ENCODE measurements at regions not wholly inside any gene's neighbourhood (a gene's known extent, or its start where the extent isn't known, plus 50 kb on each side); places are given as distances from the start of the nearest gene placed in this dataset.
"Not testable (repeated sequence)": the region's sequence is repeated elsewhere in the genome, so short reads cannot be mapped to it uniquely, and the experiment has no call there.

- no peak overlapping the region for H3K27ac ChIP-seq
- no peak for DNase-seq (ENCODE audit: low spot score)
- H3K79me2 ChIP-seq: no peaks in the 10 kb centered on the region
- no peak overlapping the region for H3K4me3 ChIP-seq
- TF ChIP-seq EZH2 (IDR thresholded peaks at IDR 0.05; ENCODE audit: borderline replicate concordance) (no peak), EZH2phosphoT487 (IDR thresholded peaks at IDR 0.05; ENCODE audit: low read depth, severe bottlenecking, unreplicated experiment) (no peak), CTCF (IDR thresholded peaks at IDR 0.05; ENCODE audit: poor library complexity) (no peak)
- H2AFZ ChIP-seq: no peak overlapping the region
- H3K4me2 ChIP-seq: no peak overlapping the region
- no peaks in the 10 kb centered on the region for H3K9me2 ChIP-seq (replicated peaks; ENCODE audit: insufficient read depth)
- H3K36me3 ChIP-seq (replicated peaks; ENCODE audit: insufficient read depth, low read depth): no peaks in the 10 kb centered on the region
- no peaks in the 10 kb centered on the region for H3K27me3 ChIP-seq
- WGBS (ENCODE audit: low lambda C conversion rate, missing lambda C conversion rate): 97% methylated on average over 6 of the region's 6 CpGs
- H3K9me3 ChIP-seq (ENCODE audit: low read depth): no peaks in the 10 kb centered on the region
- no peaks in the 10 kb centered on the region for H4K20me1 ChIP-seq (ENCODE audit: insufficient read depth, poor library complexity, severe bottlenecking)
- H3K4me1 ChIP-seq (ENCODE audit: insufficient read depth): no peaks in the 10 kb centered on the region
These were observed 360.2 kb downstream of the HHIPL2 start for GRCh38 chr1:222187566-222188332.

GRCh38 chr1:222182641-222183040 is 365.3 kb downstream of the HHIPL2 start:
- no peaks in the 10 kb centered on the region for H3K27me3 ChIP-seq
- H3K4me2 ChIP-seq: no peak overlapping the region
- H2AFZ ChIP-seq: no peak overlapping the region
- H3K9me3 ChIP-seq (ENCODE audit: low read depth): no peaks in the 10 kb centered on the region
- H3K4me3 ChIP-seq: no peak overlapping the region
- no peaks in the 10 kb centered on the region for H4K20me1 ChIP-seq (ENCODE audit: insufficient read depth, poor library complexity, severe bottlenecking)
- no peaks in the 10 kb centered on the region for H3K79me2 ChIP-seq
- H3K27ac ChIP-seq: no peak overlapping the region
- TF ChIP-seq CTCF (IDR thresholded peaks at IDR 0.05; ENCODE audit: poor library complexity): no peak
- no peak for TF ChIP-seq EZH2phosphoT487 (IDR thresholded peaks at IDR 0.05; ENCODE audit: low read depth, severe bottlenecking, unreplicated experiment)
- TF ChIP-seq EZH2 (IDR thresholded peaks at IDR 0.05; ENCODE audit: borderline replicate concordance): no peak
- no peaks in the 10 kb centered on the region for H3K4me1 ChIP-seq (ENCODE audit: insufficient read depth)
- H3K9me2 ChIP-seq (replicated peaks; ENCODE audit: insufficient read depth): no peaks in the 10 kb centered on the region
- no peak for DNase-seq (ENCODE audit: low spot score)
- no peaks in the 10 kb centered on the region for H3K36me3 ChIP-seq (replicated peaks; ENCODE audit: insufficient read depth, low read depth)

- Histone ChIP-seq H3K36me3 (replicated peaks; ENCODE audit: insufficient read depth, low read depth) (no peaks in the 10 kb centered on the region), H3K4me2 (no peak overlapping the region), H3K4me3 (no peak overlapping the region), H3K27ac (no peak overlapping the region), H3K79me2 (no peaks in the 10 kb centered on the region), H2AFZ (no peak overlapping the region), H3K4me1 (ENCODE audit: insufficient read depth) (no peaks in the 10 kb centered on the region), H4K20me1 (ENCODE audit: insufficient read depth, poor library complexity, severe bottlenecking) (no peaks in the 10 kb centered on the region), H3K9me2 (replicated peaks; ENCODE audit: insufficient read depth) (no peaks in the 10 kb centered on the region), H3K27me3 (no peaks in the 10 kb centered on the region), H3K9me3 (ENCODE audit: low read depth) (no peaks in the 10 kb centered on the region)
- WGBS (ENCODE audit: low lambda C conversion rate, missing lambda C conversion rate): 67% methylated on average over 1 of the region's 1 CpG
- DNase-seq (ENCODE audit: low spot score): no peak
- no peak for TF ChIP-seq EZH2 (IDR thresholded peaks at IDR 0.05; ENCODE audit: borderline replicate concordance)
- TF ChIP-seq EZH2phosphoT487 (IDR thresholded peaks at IDR 0.05; ENCODE audit: low read depth, severe bottlenecking, unreplicated experiment): no peak
- no peak for TF ChIP-seq CTCF (IDR thresholded peaks at IDR 0.05; ENCODE audit: poor library complexity)
These were observed 366.7 kb downstream of the HHIPL2 start for GRCh38 chr1:222181191-222181590.

- not testable (repeated sequence) for H2AFZ ChIP-seq
These were observed 370.4 kb downstream of the HHIPL2 start for GRCh38 chr1:222177496-222177895.

More at GRCh38 chr1:222177496-222177895, 370.4 kb downstream of the HHIPL2 start:
- not testable (repeated sequence) for H3K9me3 ChIP-seq (ENCODE audit: low read depth); H3K79me2 ChIP-seq; H4K20me1 ChIP-seq (ENCODE audit: insufficient read depth, poor library complexity, severe bottlenecking); H3K27ac ChIP-seq; H3K4me1 ChIP-seq (ENCODE audit: insufficient read depth); H3K4me2 ChIP-seq; H3K36me3 ChIP-seq (replicated peaks; ENCODE audit: insufficient read depth, low read depth); H3K4me3 ChIP-seq; H3K27me3 ChIP-seq; H3K9me2 ChIP-seq (replicated peaks; ENCODE audit: insufficient read depth); DNase-seq (ENCODE audit: low spot score)
- 88% methylated on average over 4 of the region's 4 CpGs for whole genome bisulfite sequencing (ENCODE audit: low lambda C conversion rate, missing lambda C conversion rate)

Measured in hepatocyte (in vitro differentiated cells).